Peyer's patch (tissue), 4 donors: ENCODE measurements at regions not wholly inside any gene's neighbourhood (a gene's known extent, or its start where the extent isn't known, plus 50 kb on each side); places are given as distances from the start of the nearest gene placed in this dataset.
A peak's percentile ranks its signal among the peaks of the same experiment; 100 is the strongest.

Experiments used
- DNase-seq, 3 donors: peaks; one replicate each; pipeline ENCODE4 v3.0.0-alpha.2; 2017 to 2019
- H3K27ac ChIP-seq, 4 donors: fragments of 200-600 bp; sonication (generic); one replicate each; pipeline ENCODE4 v1.5.1; 2016 to 2019
- H3K27me3 ChIP-seq, 2 donors: fragments of 200-600 bp; sonication (generic); one replicate each; pipeline ENCODE4 v1.5.1; 2019
- H3K36me3 ChIP-seq, 3 donors: fragments of 200-600 bp; sonication (generic); one replicate each; pipeline ENCODE4 v1.5.1; 2016 to 2019
- H3K4me1 ChIP-seq, 4 donors: fragments of 200-600 bp; sonication (generic); one replicate each; pipeline ENCODE4 v1.5.1; 2016 to 2019
- H3K4me3 ChIP-seq, 4 donors: fragments of 200-600 bp; sonication (generic); 1 replicate in 3 of 4; 2 replicates in 1 of 4; pipeline ENCODE4 v1.5.1; 2016 to 2019; ENCODE audit warnings: mild to moderate bottlenecking in 1 of 4
- H3K9me3 ChIP-seq, 4 donors: fragments of 200-600 bp; sonication (generic); one replicate each; pipeline ENCODE4 v1.5.1; 2016 to 2019; ENCODE audit warnings: mild to moderate bottlenecking in 1 of 4
- POLR2A ChIP-seq, 2 donors: fragments of 450-650 bp; IDR thresholded peaks; one replicate each; pipeline ENCODE4 v1.5.1; 2017; ENCODE audit warnings: antibody characterized with exemption in 2 of 2, mild to moderate bottlenecking in 2 of 2, moderate library complexity in 2 of 2
- TF ChIP-seq, protein P1 (sequence below), 6 experiments: fragments of 450-650 bp in 4 of 6; fragments of 200-600 bp in 2 of 6; sonication (generic) in 1 of 6; IDR thresholded peaks; one replicate each; pipeline ENCODE4 v1.5.1; 2017 to 2019; ENCODE audit warnings: antibody characterized with exemption in 6 of 6, mild to moderate bottlenecking in 3 of 6, moderate library complexity in 1 of 6

- no peak overlapping the region for H3K4me3 ChIP-seq
- no peak for DNase-seq
- no peak overlapping the region for H3K27ac ChIP-seq
- peaks cover 0 to 7% (median 0%) of the 10 kb centered on the region in 4 donors for H3K4me1 ChIP-seq
- H3K36me3 ChIP-seq = no peaks in the 10 kb centered on the region
- no peaks in the 10 kb centered on the region for H3K9me3 ChIP-seq
- no peak for TF ChIP-seq POLR2A (IDR thresholded peaks at IDR 0.05)
- TF ChIP-seq, protein P1, sequence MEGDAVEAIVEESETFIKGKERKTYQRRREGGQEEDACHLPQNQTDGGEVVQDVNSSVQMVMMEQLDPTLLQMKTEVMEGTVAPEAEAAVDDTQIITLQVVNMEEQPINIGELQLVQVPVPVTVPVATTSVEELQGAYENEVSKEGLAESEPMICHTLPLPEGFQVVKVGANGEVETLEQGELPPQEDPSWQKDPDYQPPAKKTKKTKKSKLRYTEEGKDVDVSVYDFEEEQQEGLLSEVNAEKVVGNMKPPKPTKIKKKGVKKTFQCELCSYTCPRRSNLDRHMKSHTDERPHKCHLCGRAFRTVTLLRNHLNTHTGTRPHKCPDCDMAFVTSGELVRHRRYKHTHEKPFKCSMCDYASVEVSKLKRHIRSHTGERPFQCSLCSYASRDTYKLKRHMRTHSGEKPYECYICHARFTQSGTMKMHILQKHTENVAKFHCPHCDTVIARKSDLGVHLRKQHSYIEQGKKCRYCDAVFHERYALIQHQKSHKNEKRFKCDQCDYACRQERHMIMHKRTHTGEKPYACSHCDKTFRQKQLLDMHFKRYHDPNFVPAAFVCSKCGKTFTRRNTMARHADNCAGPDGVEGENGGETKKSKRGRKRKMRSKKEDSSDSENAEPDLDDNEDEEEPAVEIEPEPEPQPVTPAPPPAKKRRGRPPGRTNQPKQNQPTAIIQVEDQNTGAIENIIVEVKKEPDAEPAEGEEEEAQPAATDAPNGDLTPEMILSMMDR (IDR thresholded peaks at IDR 0.05) = no peak
- H3K27me3 ChIP-seq = no peaks in the 10 kb centered on the region
These were observed 93.5 kb upstream of the ANKRD10 start for GRCh38 chr13:111008351-111008750.

GRCh38 chr13:111007209-111007608 is 92.3 kb upstream of the ANKRD10 start:
- Histone ChIP-seq H3K36me3 (no peaks in the 10 kb centered on the region), H3K27ac (peak overlapping the region; percentile 10 to 80 (median 62)), H3K4me1 (peaks cover 0 to 7% (median 0%) of the 10 kb centered on the region in 4 donors), H3K9me3 (no peaks in the 10 kb centered on the region), H3K27me3 (no peaks in the 10 kb centered on the region), H3K4me3 (no peak overlapping the region)
- TF ChIP-seq POLR2A (IDR thresholded peaks at IDR 0.05) = no peak
- TF ChIP-seq, protein P1 (IDR thresholded peaks at IDR 0.05) = no peak
- no peak for DNase-seq

DNA sequence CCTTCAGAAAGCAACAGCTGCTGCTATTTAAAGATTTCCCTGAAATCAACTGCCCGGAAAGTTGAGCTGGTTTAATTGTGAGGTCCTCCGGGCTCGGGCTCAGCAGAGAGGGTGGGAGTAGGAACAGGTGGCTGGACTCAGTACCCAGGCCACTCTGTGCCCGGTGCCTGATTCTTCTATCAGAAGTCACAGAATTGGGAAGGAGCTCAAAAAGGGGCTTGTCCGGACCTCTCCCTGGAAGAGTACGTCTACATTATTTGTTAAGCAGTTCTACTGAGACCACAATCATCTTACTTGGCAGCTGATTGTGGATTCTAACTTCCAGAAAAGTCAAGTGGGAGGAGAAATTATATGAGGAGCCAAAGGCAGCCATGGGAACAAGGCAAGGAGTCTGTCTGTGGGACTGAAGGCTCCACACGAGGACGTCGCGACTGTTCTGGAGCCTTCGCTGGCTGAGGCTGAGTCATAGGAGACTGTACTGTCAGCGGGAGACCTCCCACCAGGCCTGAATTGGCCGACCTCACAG is 91.7 kb upstream of the ANKRD10 start:
- no peaks in the 10 kb centered on the region for H3K27me3 ChIP-seq
- no peak for TF ChIP-seq POLR2A (IDR thresholded peaks at IDR 0.05)
- TF ChIP-seq, protein P1 (IDR thresholded peaks at IDR 0.05) = no peak
- no peaks in the 10 kb centered on the region for H3K9me3 ChIP-seq
- no peaks in the 10 kb centered on the region for H3K36me3 ChIP-seq
- H3K4me3 ChIP-seq = no peak overlapping the region
- H3K4me1 ChIP-seq = peaks cover 0 to 7% (median 0%) of the 10 kb centered on the region in 4 donors
- peak in 2 of 3 donors; percentile 21 to 66 for DNase-seq
- peak overlapping the region in 3 of 4 donors; percentile 48 to 80 (median 75) for H3K27ac ChIP-seq

GRCh38 chr13:111005808-111006505 is 91.1 kb upstream of the ANKRD10 start:
- Histone ChIP-seq H3K27ac (peak overlapping the region; percentile 40 to 80 (median 62)), H3K27me3 (no peaks in the 10 kb centered on the region), H3K4me3 (no peak overlapping the region), H3K9me3 (no peaks in the 10 kb centered on the region), H3K4me1 (peaks cover 0 to 7% (median 0%) of the 10 kb centered on the region in 4 donors), H3K36me3 (no peaks in the 10 kb centered on the region)
- DNase-seq = no peak
- no peak for TF ChIP-seq POLR2A (IDR thresholded peaks at IDR 0.05)
- TF ChIP-seq, protein P1 (IDR thresholded peaks at IDR 0.05) = no peak

GRCh38 chr13:111005364-111005763 is 90.5 kb upstream of the ANKRD10 start:
- TF ChIP-seq, protein P1 (IDR thresholded peaks at IDR 0.05) = no peak
- no peak for TF ChIP-seq POLR2A (IDR thresholded peaks at IDR 0.05)
- H3K27ac ChIP-seq = peak overlapping the region in 3 of 4 donors; percentile 40 to 80 (median 75)

More at GRCh38 chr13:111005364-111005763, 90.5 kb upstream of the ANKRD10 start:
- no peaks in the 10 kb centered on the region for H3K36me3 ChIP-seq
- H3K9me3 ChIP-seq = no peaks in the 10 kb centered on the region
- H3K4me3 ChIP-seq = no peak overlapping the region
- no peak for DNase-seq
- H3K27me3 ChIP-seq = no peaks in the 10 kb centered on the region
- H3K4me1 ChIP-seq = peaks cover 0 to 7% (median 0%) of the 10 kb centered on the region in 4 donors
